Bronchial epithelial cell (primary cell): ENCODE measurements at regions not wholly inside any gene's neighbourhood (a gene's known extent, or its start where the extent isn't known, plus 50 kb on each side); places are given as distances from the start of the nearest gene placed in this dataset.

Source experiments
- DNase-seq: peaks from one replicate; pipeline ENCODE4 v3.0.0-alpha.2; 2010; ENCODE audit warnings: low read depth
- FAIRE-seq: peaks from 2 replicates; lab custom pipeline; 2011; peaks lifted over from hg19 to GRCh38; lab: Jason Lieb, UNC
- H3K27me3 ChIP-seq: 2 replicates; pipeline ENCODE4 v1.5.1; 2011; ENCODE audit warnings: low read length; ENCODE audit not compliant: control insufficient read depth, insufficient read depth
- H3K36me3 ChIP-seq: 2 replicates; pipeline ENCODE4 v1.5.1; 2011; ENCODE audit warnings: low read length; ENCODE audit not compliant: control insufficient read depth, insufficient read depth
- H3K4me3 ChIP-seq: 2 replicates; pipeline ENCODE4 v1.5.1; 2011; ENCODE audit warnings: mild to moderate bottlenecking, low read depth, low read length, control low read depth
- TF ChIP-seq, protein P1 (sequence below): IDR thresholded peaks from 2 replicates; pipeline ENCODE4 v1.5.1; 2011; ENCODE audit warnings: mild to moderate bottlenecking, moderate library complexity, low read length, control low read depth, inconsistent platforms; ENCODE audit not compliant: insufficient read depth, severe bottlenecking

DNA sequence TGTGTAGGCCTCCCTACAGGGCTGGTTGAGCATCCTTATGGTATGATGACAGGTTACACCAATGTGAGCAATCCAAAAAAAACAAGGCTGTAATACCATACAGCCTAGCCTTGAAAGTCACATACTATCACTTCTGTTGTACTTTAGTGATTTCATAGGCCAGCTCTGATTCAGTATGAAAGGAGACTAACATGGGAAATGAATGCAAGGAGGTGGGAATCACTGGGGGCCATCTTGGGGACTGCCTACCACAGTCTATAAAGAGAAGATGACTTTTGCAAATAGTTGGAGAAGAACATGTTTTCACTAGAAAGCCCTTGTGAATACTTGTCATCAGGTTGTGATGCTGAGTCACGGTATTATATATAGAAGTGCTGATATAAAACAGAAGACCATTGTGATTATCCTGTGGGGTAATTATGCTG lies 270.7 kb downstream of the S1PR1 start:
- FAIRE-seq (no peak), DNase-seq (peak; percentile 49)
- Histone ChIP-seq H3K4me3 (no peak overlapping the region), H3K27me3 (no peaks in the 10 kb centered on the region), H3K36me3 (no peaks in the 10 kb centered on the region)
- TF ChIP-seq, protein P1, sequence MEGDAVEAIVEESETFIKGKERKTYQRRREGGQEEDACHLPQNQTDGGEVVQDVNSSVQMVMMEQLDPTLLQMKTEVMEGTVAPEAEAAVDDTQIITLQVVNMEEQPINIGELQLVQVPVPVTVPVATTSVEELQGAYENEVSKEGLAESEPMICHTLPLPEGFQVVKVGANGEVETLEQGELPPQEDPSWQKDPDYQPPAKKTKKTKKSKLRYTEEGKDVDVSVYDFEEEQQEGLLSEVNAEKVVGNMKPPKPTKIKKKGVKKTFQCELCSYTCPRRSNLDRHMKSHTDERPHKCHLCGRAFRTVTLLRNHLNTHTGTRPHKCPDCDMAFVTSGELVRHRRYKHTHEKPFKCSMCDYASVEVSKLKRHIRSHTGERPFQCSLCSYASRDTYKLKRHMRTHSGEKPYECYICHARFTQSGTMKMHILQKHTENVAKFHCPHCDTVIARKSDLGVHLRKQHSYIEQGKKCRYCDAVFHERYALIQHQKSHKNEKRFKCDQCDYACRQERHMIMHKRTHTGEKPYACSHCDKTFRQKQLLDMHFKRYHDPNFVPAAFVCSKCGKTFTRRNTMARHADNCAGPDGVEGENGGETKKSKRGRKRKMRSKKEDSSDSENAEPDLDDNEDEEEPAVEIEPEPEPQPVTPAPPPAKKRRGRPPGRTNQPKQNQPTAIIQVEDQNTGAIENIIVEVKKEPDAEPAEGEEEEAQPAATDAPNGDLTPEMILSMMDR = no peak

DNA sequence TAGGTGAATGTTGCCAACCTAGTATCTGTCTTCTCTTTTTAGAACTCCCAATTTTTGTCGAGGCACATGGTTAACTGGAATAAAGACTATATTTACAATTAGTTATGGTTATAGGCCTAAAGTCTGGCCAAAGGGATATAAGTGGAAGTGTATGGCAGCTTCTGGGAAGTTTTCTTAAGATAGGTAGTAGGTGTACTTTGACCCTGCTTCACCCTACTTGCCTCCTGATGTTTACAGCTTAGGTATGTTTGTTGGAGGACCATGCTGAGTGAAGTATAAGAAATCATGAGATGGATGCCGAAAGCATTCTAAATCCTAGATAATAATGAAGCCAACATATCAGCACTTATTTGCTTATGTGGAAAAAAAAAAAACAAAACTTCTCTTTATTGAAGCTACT lies 272.1 kb downstream of the S1PR1 start:
- DNase-seq = no peak
- no peak for FAIRE-seq
- TF ChIP-seq, protein P1 = no peak
- Histone ChIP-seq H3K36me3 (no peaks in the 10 kb centered on the region), H3K4me3 (no peak overlapping the region), H3K27me3 (no peaks in the 10 kb centered on the region)

DNA sequence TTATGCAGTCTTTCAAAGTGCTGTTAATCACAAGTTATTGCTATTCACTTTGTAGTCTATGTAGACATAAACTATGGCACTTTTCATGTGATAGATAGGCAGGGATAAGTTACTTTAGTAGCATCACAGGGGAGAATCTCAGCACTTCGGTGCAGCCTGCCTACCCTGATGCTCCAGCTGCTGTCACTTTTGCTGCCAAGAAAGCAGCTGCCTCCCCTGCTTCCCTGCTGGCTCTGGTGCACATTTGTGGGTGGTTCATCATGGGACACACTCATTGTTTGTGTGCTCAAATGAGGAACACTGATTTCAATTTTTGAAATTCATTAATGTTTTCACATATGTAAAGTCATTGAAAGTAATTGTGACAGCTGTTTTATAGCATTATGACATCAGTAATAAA lies 272.6 kb downstream of the S1PR1 start:
- no peak for FAIRE-seq
- no peaks in the 10 kb centered on the region for H3K36me3 ChIP-seq

DNA sequence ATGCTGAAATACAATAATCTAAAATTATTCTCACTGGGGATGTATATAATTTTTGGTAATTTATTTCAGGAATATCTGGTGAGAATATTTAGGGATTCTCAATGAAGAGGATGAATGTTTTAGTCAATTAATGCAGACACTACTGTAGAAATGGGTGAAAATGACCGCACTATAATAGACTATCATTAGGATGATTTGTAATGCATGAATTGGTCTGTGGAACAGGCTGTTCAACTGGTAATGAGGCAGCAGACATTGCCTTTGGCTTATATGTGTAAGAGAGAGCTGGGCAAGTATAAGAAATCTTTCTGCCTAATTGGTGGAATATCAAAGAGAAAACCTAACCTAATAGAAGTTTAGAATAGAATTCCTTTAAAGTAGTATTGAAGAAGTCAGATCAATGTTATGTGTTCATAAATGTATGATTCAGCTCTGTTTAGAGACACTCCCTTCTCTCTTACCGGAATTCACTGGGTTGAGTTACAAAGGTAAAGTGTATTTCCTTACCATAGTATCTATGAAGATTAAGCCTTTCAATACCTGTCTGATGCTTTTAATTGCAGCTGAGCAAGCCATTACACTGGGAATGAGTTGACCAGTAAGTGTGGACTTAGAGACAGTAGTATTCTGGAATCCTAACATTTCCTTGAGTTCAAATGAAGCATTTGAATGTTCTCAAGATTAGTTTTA lies 274.5 kb downstream of the S1PR1 start:
- Histone ChIP-seq H3K36me3 (no peaks in the 10 kb centered on the region), H3K27me3 (no peaks in the 10 kb centered on the region), H3K4me3 (no peak overlapping the region)
- DNase-seq (peak; percentile 22), FAIRE-seq (no peak)
- TF ChIP-seq, protein P1 = no peak

More for the DNA sequence above, 272.6 kb downstream of the S1PR1 start:
- Histone ChIP-seq H3K4me3 (no peak overlapping the region), H3K27me3 (no peaks in the 10 kb centered on the region)
- no peak for DNase-seq
- TF ChIP-seq, protein P1 = no peak

DNA sequence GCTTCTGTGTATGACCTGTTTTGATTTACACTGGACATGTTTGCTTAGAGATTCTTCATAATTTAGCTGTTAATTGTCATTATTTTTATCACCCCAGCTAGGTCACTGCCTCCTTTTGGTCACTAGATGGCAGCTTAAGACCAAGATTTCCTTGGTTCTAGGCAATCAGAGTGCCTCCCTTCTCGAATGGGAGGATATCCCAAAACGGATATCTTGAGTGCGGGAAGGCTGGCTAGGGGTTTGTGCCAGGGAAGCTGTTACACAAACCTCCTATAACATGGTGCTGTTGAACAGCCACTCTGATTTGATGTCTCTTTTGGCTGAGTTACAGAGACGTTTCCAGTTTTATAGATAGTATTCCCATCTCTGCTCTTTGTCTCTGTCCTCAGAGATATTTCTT lies 283.5 kb downstream of the S1PR1 start:
- TF ChIP-seq, protein P1 = peak; percentile 63
- H3K4me3 ChIP-seq = no peak overlapping the region
- DNase-seq (peak; percentile 43), FAIRE-seq (no peak)
- no peaks in the 10 kb centered on the region for H3K36me3 ChIP-seq
- no peaks in the 10 kb centered on the region for H3K27me3 ChIP-seq

DNA sequence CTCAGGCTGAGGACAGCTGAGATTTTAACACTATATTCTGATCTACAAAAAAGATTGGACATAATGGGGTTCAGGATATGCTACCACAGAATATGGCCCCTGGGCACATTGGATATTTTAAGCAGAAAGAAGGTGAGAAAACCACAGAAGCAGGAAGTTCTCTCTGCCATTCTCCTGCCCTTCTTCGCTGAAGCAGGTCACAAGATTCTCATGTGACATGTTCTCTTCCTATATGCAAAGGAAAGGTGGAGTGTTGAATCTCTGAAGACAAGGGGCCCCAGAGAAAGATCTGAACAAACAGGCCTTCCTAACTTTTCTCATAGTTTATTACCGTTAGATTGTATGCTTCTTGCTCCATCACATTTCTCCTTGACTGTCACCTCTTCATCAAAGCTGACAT lies 285.7 kb downstream of the S1PR1 start:
- Histone ChIP-seq H3K4me3 (no peak overlapping the region), H3K36me3 (no peaks in the 10 kb centered on the region), H3K27me3 (no peaks in the 10 kb centered on the region)
- FAIRE-seq (no peak), DNase-seq (no peak)
- TF ChIP-seq, protein P1 = no peak
